Right cardiac atrium (tissue), 5 donors: ENCODE measurements at regions not wholly inside any gene's neighbourhood (a gene's known extent, or its start where the extent isn't known, plus 50 kb on each side); places are given as distances from the start of the nearest gene placed in this dataset.

Source experiments
- ATAC-seq, 2 donors: fragments of 200-7000 bp; cut with Tn5 transposase; one replicate each; pipeline versions ENCODE4 v1.8.0 to v1.9.1; 2020; ENCODE audit warnings: moderate library complexity in 2 of 2, mild to moderate bottlenecking in 1 of 2
- DNase-seq, 3 donors: peaks; one replicate each; pipeline ENCODE4 v3.0.0-alpha.2; 2020
- H3K27ac ChIP-seq: one replicate; pipeline ENCODE4 v1.5.1; 2013; ENCODE audit warnings: mild to moderate bottlenecking, low read length, control low read depth, moderate library complexity
- H3K27me3 ChIP-seq: one replicate; pipeline ENCODE4 v1.6.1; 2013; ENCODE audit not compliant: control insufficient read depth, insufficient read depth
- H3K4me1 ChIP-seq: one replicate; pipeline ENCODE4 v1.6.1; 2013; ENCODE audit warnings: low read length; ENCODE audit not compliant: control insufficient read depth, insufficient read depth
- H3K4me3 ChIP-seq: one replicate; pipeline ENCODE4 v1.5.1; 2013; ENCODE audit warnings: low read length, control low read depth
- H3K9me3 ChIP-seq: one replicate; pipeline ENCODE4 v1.6.1; 2013; ENCODE audit warnings: low read length; ENCODE audit not compliant: control insufficient read depth
- WGBS: extraction: QIAGEN DNeasy Blood & Tissue Kit; methylation state at CpG from one replicate; pipeline ENCODE4 v1.1.7; 2013; 5-methylcytosine and 5-hydroxymethylcytosine counted together
- intact Hi-C, 4 donors: fragments of 100-400 bp; cut with DNase I; formaldehyde crosslinking; loops; one replicate each; pipeline versions ENCODE4 v1.11.0 to v1.14.0; 2022 to 2023
- donor health status: healthy with polysubstance abuse.
- donor health status: DM: no; HTN: yes; CAD: no.
- donor health status: DM: no; HTN: no; CAD: no.
- donor health status: DM: no; HTN: yes; CAD: no; lungs with severe emphysema.
- donor health status: DM: yes; HTN: yes; CAD: no.

DNA sequence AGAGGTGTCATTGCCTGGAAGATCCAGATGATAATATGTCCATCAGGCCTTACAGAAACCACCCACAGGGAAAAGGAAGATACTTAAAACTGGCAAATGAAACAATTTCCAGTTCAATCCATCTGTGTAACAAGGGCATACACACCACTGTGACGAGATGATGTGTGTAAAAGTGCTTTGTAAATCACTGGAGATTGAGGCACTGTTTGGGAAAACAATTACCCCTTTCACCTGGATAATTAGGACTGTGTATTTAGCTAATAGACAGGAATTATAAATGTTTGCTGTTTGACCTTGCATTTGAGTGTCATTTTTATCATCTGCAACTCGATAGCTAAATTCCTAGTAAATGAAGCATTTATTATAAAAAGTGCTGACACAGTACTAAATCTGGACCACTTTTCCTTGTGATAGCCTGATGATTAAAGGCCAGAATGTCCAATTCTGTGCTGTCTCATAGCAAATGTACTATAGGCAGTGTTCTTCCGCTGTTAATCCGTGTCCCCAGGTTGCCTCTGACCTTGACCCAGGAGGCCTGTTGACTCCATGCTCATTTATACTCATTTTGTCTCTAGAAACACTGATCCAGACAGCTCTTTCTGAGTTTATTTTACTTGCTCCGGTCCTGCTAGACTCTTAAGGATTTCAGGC, 105.8 kb downstream of the LACC1 start:
- Histone ChIP-seq H3K27ac (peak overlapping the region; percentile 82), H3K4me3 (no peak overlapping the region), H3K9me3 (no peaks in the 10 kb centered on the region), H3K27me3 (no peaks in the 10 kb centered on the region), H3K4me1 (peaks cover 6% of the 10 kb centered on the region)
- no peak for ATAC-seq
- intact Hi-C loops, result no loop called here
- 34% methylated on average over 5 of the region's 5 CpGs for WGBS
- DNase-seq, result no peak

- peak overlapping the region; percentile 61 for H3K27ac ChIP-seq
- intact Hi-C loops, result no loop called here
- H3K4me3 ChIP-seq, result no peak overlapping the region
- peaks cover 6% of the 10 kb centered on the region for H3K4me1 ChIP-seq
- no peaks in the 10 kb centered on the region for H3K27me3 ChIP-seq
- ATAC-seq, result peak; percentile 87
- 34% methylated on average over 3 of the region's 3 CpGs for WGBS
- H3K9me3 ChIP-seq, result no peaks in the 10 kb centered on the region
- no peak for DNase-seq
These were observed 106.8 kb downstream of the LACC1 start for GRCh38 chr13:43986421-43986981.

DNA sequence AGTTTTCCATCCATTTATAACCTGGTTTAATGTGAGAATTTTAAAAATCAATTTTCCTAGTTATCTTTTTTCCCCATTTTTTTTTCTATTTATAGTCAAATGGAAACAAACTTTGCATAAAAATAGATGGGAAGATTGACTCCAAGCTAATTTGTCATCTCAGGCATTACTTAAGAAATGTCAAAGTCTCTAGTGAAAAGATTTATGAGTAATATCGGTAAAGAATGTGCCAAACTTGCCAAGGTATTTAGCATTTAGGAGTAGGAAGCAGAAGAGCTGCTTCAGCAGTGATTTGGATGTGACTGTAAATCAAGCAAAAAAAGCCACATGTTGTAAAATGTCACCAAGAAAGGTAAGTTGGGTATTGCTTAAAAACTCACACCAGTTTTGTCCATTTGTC, 108.6 kb downstream of the LACC1 start:
- Histone ChIP-seq H3K4me3 (no peak overlapping the region), H3K4me1 (peaks cover 4% of the 10 kb centered on the region), H3K27me3 (no peaks in the 10 kb centered on the region), H3K9me3 (no peaks in the 10 kb centered on the region), H3K27ac (no peak overlapping the region)
- intact Hi-C loops, result no loop called here
- 57% methylated on average over 1 of the region's 1 CpG for WGBS
- no peak for DNase-seq
- no peak for ATAC-seq

- 74% methylated on average over 5 of the region's 5 CpGs for WGBS
- Histone ChIP-seq H3K4me1 (peaks cover 4% of the 10 kb centered on the region), H3K27me3 (no peaks in the 10 kb centered on the region), H3K4me3 (no peak overlapping the region), H3K9me3 (no peaks in the 10 kb centered on the region), H3K27ac (no peak overlapping the region)
- intact Hi-C loops, result no loop called here
- DNase-seq, result no peak
- no peak for ATAC-seq
These were observed 110.3 kb downstream of the LACC1 start for GRCh38 chr13:43990021-43990420.

DNA sequence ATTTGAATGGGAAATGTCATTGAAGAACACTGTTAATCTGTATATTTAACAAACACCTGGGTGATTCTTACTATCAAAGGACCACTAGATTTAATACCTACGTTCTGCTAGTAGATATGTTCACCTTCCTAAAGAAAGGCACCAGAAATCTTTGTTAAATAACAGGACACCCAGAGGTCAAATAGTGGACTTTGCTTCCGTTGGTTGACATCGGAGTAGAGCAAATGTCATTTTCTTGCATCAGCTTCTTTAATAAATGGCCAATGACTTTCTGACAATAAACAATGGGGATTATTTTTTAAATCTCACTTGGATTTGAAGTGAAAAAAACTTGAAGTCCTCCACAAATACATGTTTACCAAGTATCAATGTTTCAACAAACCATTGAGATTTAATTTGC, 111.1 kb downstream of the LACC1 start:
- Histone ChIP-seq H3K4me1 (peaks cover 3% of the 10 kb centered on the region), H3K27ac (no peak overlapping the region), H3K9me3 (no peaks in the 10 kb centered on the region), H3K27me3 (no peaks in the 10 kb centered on the region), H3K4me3 (no peak overlapping the region)
- 76% methylated on average over 3 of the region's 3 CpGs for WGBS
- DNase-seq (no peak), ATAC-seq (no peak)
- intact Hi-C loops, result no loop called here

- Histone ChIP-seq H3K9me3 (no peaks in the 10 kb centered on the region), H3K27ac (no peak overlapping the region), H3K4me3 (no peak overlapping the region), H3K27me3 (no peaks in the 10 kb centered on the region), H3K4me1 (peaks cover 3% of the 10 kb centered on the region)
- intact Hi-C loops, result no loop called here
- 65% methylated on average over 4 of the region's 4 CpGs for WGBS
- ATAC-seq, result peak; percentile 61 to 70
- peak in 2 of 3 donors; percentile 68 to 72 for DNase-seq
These were observed 112.1 kb downstream of the LACC1 start for GRCh38 chr13:43991773-43992201.

GRCh38 chr13:43992211-43992610, 112.5 kb downstream of the LACC1 start:
- WGBS, result 83% methylated on average over 1 of the region's 1 CpG
- DNase-seq (no peak), ATAC-seq (no peak)
- H3K27ac ChIP-seq, result no peak overlapping the region
- no peak overlapping the region for H3K4me3 ChIP-seq
- no peaks in the 10 kb centered on the region for H3K27me3 ChIP-seq
- no peaks in the 10 kb centered on the region for H3K4me1 ChIP-seq
- H3K9me3 ChIP-seq, result no peaks in the 10 kb centered on the region
- intact Hi-C loops, result no loop called here

DNA sequence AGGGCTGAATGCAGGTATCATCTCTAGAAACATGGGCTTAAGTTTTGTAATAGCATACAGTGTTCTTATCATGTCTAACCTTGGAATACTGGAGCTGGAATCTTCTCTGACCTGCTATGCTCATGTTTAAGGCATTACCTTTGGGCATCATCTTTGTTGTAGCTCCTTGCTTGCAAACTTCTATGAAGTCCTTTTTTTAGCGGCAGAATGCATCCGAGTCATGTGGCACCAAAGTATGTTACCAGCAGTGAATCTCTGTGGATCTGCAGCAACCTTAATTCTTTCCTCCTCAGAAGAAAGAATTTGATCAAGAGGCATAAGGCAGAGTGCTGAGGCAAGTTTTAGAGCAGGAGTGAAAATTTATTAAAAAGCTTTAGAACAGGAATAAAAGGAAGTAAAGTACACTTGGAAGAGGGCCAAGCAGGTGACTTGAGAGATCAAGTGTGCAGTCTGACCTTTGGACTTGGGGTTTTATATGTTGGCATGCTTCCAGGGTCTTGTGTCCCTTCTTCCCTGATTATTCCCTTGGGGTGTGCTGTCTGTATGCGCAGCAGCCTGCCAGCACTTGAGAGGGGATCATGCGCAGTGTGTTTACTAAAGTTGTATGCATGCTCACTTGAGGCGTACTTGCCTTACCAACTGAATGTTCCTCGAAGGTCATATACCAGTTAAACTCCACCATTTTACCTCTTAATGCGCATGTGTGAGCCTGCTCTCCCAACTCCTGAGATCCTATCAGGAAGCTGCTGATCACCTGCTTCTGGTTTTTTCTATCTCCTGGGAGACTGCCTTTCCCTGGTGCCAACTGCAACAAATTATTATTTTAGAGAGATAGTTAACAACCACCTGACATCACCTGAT, 115.5 kb downstream of the LACC1 start:
- Histone ChIP-seq H3K4me3 (no peak overlapping the region), H3K27me3 (no peaks in the 10 kb centered on the region), H3K27ac (no peak overlapping the region), H3K9me3 (no peaks in the 10 kb centered on the region), H3K4me1 (no peaks in the 10 kb centered on the region)
- DNase-seq (no peak), ATAC-seq (no peak)
- WGBS, result 96% methylated on average over 7 of the region's 7 CpGs
- intact Hi-C loops, result no loop called here

DNA sequence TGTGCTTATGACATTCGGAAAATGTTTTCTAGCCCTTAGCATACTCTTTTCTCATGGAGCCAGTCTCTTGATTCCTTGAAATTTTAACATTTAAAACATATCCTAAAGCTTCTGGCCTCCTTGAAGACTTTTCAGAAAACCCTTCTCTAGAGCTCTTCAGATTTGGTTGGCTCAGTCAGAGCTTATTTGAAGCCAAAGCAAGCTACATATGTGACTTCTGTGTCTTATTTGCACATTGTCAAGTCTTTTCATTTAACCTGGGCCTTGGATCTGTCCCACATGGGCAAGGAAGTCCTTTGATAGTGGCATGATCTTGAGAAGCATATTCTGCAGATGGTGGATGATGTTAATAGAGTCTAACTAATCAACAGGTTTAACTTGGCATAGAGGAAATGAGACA, 116.5 kb downstream of the LACC1 start:
- Histone ChIP-seq H3K27ac (no peak overlapping the region), H3K4me1 (no peaks in the 10 kb centered on the region), H3K9me3 (no peaks in the 10 kb centered on the region), H3K4me3 (no peak overlapping the region), H3K27me3 (no peaks in the 10 kb centered on the region)
- ATAC-seq (no peak), DNase-seq (no peak)
- intact Hi-C loops, result no loop called here
- WGBS, result 78% methylated on average over 1 of the region's 1 CpG

DNA sequence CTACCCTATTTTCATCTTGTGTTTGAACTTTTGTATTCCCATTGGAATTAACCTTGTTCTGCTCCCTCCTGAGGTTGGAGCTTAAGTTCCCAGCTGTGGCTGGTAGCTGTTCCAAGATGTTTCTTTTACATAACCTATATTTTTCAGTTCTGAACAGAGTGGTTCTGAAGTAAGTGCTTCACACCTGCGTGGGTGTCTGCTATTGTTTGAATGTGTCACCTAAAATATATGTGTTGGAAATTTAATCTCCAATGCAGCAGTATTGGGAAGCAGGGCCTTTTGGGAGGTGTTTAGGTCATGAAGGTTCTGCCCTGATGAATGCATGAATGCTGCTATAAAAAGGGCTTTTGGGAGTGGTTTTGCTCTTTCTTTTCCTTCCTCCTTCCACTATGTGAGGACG, 123.8 kb downstream of the LACC1 start:
- whole genome bisulfite sequencing, result 72% methylated on average over 2 of the region's 2 CpGs

GRCh38 chr13:44004878-44005277, 125.2 kb downstream of the LACC1 start:
- 81% methylated on average over 3 of the region's 3 CpGs for WGBS
- no peak for ATAC-seq
- intact Hi-C loops, result no loop called here

More for the DNA sequence above, 123.8 kb downstream of the LACC1 start:
- intact Hi-C loops, result no loop called here
- Histone ChIP-seq H3K4me1 (no peaks in the 10 kb centered on the region), H3K27me3 (no peaks in the 10 kb centered on the region), H3K9me3 (peaks cover 2% of the 10 kb centered on the region), H3K27ac (no peak overlapping the region), H3K4me3 (no peak overlapping the region)
- ATAC-seq, result no peak
- no peak for DNase-seq

More at GRCh38 chr13:44004878-44005277, 125.2 kb downstream of the LACC1 start:
- H3K9me3 ChIP-seq, result peaks cover 2% of the 10 kb centered on the region
- no peak overlapping the region for H3K4me3 ChIP-seq
- DNase-seq, result no peak
- no peaks in the 10 kb centered on the region for H3K27me3 ChIP-seq
- H3K27ac ChIP-seq, result no peak overlapping the region
- H3K4me1 ChIP-seq, result no peaks in the 10 kb centered on the region
